ENCODE measurements at regions not wholly inside any gene's neighbourhood (a gene's known extent, or its start where the extent isn't known, plus 50 kb on each side); places are given as distances from the start of the nearest gene placed in this dataset.

DNA sequence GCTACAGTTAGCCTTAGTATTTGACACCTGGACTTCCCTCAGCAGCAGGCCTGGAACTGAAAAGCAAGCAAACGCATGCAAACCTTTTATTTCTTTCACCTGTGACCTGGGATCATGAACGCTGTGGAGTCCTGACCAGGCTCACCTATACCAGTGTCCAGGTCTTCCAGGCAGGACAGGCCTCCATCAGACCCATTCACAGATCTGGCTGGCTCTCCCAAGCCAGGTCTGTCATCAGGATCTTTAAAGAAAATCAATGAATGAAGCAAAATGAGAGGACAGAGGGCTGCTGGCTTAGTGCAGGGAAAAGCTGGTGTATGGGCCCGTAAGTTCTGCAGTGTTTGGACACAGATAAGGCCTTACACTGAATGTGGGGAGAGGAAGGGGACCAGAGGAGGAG is 96.3 kb upstream of the CPEB4 start:
- TF ChIP-seq, protein P1, sequence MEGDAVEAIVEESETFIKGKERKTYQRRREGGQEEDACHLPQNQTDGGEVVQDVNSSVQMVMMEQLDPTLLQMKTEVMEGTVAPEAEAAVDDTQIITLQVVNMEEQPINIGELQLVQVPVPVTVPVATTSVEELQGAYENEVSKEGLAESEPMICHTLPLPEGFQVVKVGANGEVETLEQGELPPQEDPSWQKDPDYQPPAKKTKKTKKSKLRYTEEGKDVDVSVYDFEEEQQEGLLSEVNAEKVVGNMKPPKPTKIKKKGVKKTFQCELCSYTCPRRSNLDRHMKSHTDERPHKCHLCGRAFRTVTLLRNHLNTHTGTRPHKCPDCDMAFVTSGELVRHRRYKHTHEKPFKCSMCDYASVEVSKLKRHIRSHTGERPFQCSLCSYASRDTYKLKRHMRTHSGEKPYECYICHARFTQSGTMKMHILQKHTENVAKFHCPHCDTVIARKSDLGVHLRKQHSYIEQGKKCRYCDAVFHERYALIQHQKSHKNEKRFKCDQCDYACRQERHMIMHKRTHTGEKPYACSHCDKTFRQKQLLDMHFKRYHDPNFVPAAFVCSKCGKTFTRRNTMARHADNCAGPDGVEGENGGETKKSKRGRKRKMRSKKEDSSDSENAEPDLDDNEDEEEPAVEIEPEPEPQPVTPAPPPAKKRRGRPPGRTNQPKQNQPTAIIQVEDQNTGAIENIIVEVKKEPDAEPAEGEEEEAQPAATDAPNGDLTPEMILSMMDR (tag by site-specific recombination; IDR thresholded peaks at IDR 0.05), result no peak
- TF ChIP-seq ZNF707 (tag by site-specific recombination; IDR thresholded peaks at IDR 0.05) (no peak), ZNF785 (tag by site-specific recombination; IDR thresholded peaks at IDR 0.05) (no peak), ZNF26 (tag by site-specific recombination; IDR thresholded peaks at IDR 0.05) (no peak), YY1 (tag by site-specific recombination; IDR thresholded peaks at IDR 0.05) (no peak), ZNF670 (tag by site-specific recombination; IDR thresholded peaks at IDR 0.05; ENCODE audit: low read depth) (no peak), ZNF747 (tag by site-specific recombination; IDR thresholded peaks at IDR 0.05) (no peak)

All from HEK293 (cell line).